ENCODE measurements at regions not wholly inside any gene's neighbourhood (a gene's known extent, or its start where the extent isn't known, plus 50 kb on each side); places are given as distances from the start of the nearest gene placed in this dataset.

DNA sequence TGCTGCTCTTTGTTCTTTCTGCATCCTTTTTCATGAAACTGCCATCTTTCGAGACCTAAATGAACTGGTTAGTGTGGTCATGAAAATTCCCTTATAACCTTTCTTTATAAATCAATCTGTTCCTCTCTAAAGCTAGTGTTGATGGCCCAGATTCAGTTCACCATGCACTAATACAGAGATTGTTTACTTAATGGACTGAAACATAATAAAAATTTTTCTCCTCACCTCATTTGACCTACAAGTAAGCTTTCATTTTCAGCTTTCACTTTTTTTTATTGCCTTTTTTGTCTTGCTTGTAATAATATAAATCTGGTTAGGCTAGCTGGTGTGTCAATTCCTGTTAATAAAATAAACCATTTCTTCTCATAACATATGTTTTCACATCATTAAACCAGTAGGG lies 183.8 kb downstream of the CCDC59 start:
- no peak for DNase-seq
- in situ Hi-C loops (cut with HindIII; ENCODE audit: low pct_ligation_motif_present, low sequenced_read_pairs), result no loop called here
- Histone ChIP-seq H3K27ac (no peak overlapping the region), H3K36me3 (replicated peaks) (no peaks in the 10 kb centered on the region), H3K4me3 (ENCODE audit: low read depth, low read length) (no peak overlapping the region), H3K27me3 (replicated peaks) (no peaks in the 10 kb centered on the region)
- TF ChIP-seq, protein P1, sequence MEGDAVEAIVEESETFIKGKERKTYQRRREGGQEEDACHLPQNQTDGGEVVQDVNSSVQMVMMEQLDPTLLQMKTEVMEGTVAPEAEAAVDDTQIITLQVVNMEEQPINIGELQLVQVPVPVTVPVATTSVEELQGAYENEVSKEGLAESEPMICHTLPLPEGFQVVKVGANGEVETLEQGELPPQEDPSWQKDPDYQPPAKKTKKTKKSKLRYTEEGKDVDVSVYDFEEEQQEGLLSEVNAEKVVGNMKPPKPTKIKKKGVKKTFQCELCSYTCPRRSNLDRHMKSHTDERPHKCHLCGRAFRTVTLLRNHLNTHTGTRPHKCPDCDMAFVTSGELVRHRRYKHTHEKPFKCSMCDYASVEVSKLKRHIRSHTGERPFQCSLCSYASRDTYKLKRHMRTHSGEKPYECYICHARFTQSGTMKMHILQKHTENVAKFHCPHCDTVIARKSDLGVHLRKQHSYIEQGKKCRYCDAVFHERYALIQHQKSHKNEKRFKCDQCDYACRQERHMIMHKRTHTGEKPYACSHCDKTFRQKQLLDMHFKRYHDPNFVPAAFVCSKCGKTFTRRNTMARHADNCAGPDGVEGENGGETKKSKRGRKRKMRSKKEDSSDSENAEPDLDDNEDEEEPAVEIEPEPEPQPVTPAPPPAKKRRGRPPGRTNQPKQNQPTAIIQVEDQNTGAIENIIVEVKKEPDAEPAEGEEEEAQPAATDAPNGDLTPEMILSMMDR (IDR thresholded peaks at IDR 0.05; ENCODE audit: low read depth, low read length, missing control alignments), result no peak

DNA sequence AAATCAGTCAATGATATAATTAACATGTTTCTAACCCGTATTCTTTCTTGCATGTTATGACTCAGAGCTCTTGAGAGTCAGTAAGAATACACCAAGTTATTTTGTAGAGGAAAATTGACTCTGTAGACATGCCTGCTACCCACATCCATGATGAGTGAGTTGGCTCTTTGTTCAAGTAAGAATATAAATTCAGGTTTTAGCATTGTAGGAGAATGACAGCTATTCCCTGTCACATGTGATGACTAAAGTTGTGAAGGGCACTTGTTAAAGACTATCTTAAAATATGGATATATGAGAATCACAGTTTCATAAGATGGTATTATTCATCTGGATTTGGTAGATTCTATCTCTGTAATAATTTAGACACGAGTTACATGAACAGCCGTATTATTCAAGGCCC lies 209.1 kb downstream of the CCDC59 start:
- Histone ChIP-seq H3K36me3 (replicated peaks) (no peaks in the 10 kb centered on the region), H3K4me3 (ENCODE audit: low read depth, low read length) (no peak overlapping the region), H3K27ac (no peak overlapping the region), H3K27me3 (replicated peaks) (no peaks in the 10 kb centered on the region)
- no peak for DNase-seq
- in situ Hi-C loops (cut with HindIII; ENCODE audit: low pct_ligation_motif_present, low sequenced_read_pairs), result no loop called here
- TF ChIP-seq, protein P1 (IDR thresholded peaks at IDR 0.05; ENCODE audit: low read depth, low read length, missing control alignments), result no peak

DNA sequence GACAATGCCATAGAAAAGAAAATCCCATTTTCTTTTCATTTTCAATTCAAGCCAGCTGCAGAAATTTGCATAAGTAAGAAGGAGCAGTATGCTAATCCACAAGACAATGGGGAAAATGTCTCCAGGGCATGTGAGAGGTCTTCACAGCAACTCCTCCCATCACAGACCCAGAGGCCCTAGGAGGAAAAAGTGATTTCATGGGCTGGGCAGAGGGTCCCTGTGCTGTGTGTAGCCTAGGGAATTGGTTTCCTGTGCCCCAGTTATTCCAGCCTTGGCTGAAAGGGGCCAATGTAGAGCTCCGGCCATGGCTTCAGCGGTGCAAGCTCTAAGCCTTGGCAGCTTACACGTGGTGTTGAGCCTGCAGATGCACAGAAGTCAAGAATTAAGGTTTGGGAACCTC lies 211.4 kb downstream of the CCDC59 start:
- in situ Hi-C loops (cut with HindIII; ENCODE audit: low pct_ligation_motif_present, low sequenced_read_pairs), result no loop called here
- TF ChIP-seq, protein P1 (IDR thresholded peaks at IDR 0.05; ENCODE audit: low read depth, low read length, missing control alignments), result no peak
- DNase-seq, result no peak
- Histone ChIP-seq H3K4me3 (ENCODE audit: low read depth, low read length) (no peak overlapping the region), H3K36me3 (replicated peaks) (no peaks in the 10 kb centered on the region), H3K27ac (no peak overlapping the region), H3K27me3 (replicated peaks) (no peaks in the 10 kb centered on the region)

DNA sequence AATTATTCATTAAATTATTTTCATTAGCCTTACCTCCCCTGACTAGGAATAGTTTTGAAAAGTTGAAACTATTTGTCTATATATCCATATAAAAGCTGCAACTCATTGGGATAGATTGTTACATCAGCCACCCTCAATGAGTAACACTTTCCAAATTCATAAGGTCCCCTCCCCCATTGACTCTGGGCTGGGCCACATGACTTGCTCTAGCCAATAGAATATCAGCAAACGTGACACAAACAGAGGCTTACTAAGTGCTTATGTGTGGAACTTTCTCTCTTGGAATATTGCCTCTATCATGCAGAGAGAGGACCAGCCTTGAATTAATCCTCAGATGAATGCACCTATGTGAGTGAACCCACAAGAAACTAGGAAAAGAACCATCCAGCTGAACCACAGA lies 213.7 kb downstream of the CCDC59 start:
- no peaks in the 10 kb centered on the region for H3K36me3 ChIP-seq (replicated peaks)
- H3K27me3 ChIP-seq (replicated peaks), result no peaks in the 10 kb centered on the region
- TF ChIP-seq, protein P1 (IDR thresholded peaks at IDR 0.05; ENCODE audit: low read depth, low read length, missing control alignments), result no peak
- no peak overlapping the region for H3K4me3 ChIP-seq (ENCODE audit: low read depth, low read length)
- DNase-seq, result no peak
- in situ Hi-C loops (cut with HindIII; ENCODE audit: low pct_ligation_motif_present, low sequenced_read_pairs), result no loop called here
- H3K27ac ChIP-seq, result no peak overlapping the region

DNA sequence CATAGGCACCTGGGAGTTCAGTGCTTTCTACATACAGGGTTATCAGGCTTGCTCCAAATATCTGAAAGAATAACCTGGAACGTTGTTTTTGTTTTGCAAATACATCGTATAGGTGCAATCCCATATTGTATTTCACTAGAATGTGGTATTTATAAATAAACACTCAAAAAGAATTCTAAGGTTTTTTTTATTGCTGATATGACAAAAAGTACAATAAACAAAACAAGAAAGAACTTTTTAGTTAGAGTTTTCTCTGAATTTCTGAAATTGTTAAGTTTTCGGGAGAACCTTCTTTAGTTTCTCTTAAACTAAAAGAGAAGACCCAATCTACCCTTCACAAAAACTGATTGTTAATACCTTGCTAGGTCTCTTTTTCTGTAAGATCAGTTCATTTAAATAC lies 225.8 kb downstream of the CCDC59 start:
- TF ChIP-seq, protein P1 (IDR thresholded peaks at IDR 0.05; ENCODE audit: low read depth, low read length, missing control alignments), result no peak
- no peaks in the 10 kb centered on the region for H3K36me3 ChIP-seq (replicated peaks)

DNA sequence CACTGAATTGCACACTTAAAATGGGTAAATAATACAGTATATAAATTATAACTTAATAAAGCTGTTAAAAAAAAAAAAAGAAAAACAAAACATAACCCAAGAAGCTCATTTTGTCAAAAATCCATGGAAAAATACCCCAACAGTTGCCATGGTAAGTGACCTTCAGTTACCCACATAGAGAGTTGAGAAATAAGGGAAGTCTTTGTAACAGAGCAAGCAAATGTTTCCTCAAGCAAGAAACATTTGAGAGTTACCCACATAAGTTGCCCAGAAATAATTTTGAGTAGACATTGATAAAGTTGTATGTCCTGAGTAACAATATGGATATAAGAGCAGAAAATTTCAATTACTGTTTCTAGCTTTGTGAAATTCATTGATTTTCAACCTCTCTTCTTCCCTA lies 227.4 kb downstream of the CCDC59 start:
- TF ChIP-seq, protein P1 (IDR thresholded peaks at IDR 0.05; ENCODE audit: low read depth, low read length, missing control alignments), result no peak
- in situ Hi-C loops (cut with HindIII; ENCODE audit: low pct_ligation_motif_present, low sequenced_read_pairs), result no loop called here
- Histone ChIP-seq H3K27ac (no peak overlapping the region), H3K36me3 (replicated peaks) (no peaks in the 10 kb centered on the region), H3K27me3 (replicated peaks) (no peaks in the 10 kb centered on the region), H3K4me3 (ENCODE audit: low read depth, low read length) (no peak overlapping the region)
- no peak for DNase-seq

More for the DNA sequence above, 225.8 kb downstream of the CCDC59 start:
- no peak for DNase-seq
- Histone ChIP-seq H3K4me3 (ENCODE audit: low read depth, low read length) (no peak overlapping the region), H3K27me3 (replicated peaks) (no peaks in the 10 kb centered on the region), H3K27ac (no peak overlapping the region)
- in situ Hi-C loops (cut with HindIII; ENCODE audit: low pct_ligation_motif_present, low sequenced_read_pairs), result no loop called here
